Right atrium auricular region (tissue), 2 donors: ENCODE measurements at regions not wholly inside any gene's neighbourhood (a gene's known extent, or its start where the extent isn't known, plus 50 kb on each side); places are given as distances from the start of the nearest gene placed in this dataset.

Source experiments
- DNase-seq: peaks from one replicate; pipeline ENCODE4 v3.0.0-alpha.2; 2019; ENCODE audit warnings: low spot score
- H3K27ac ChIP-seq, 2 donors: fragments of 200-600 bp; sonication (generic); 1 replicate in 1 of 2; 2 replicates in 1 of 2; pipeline ENCODE4 v1.5.1; 2016 to 2019
- H3K27me3 ChIP-seq, 2 donors: fragments of 200-600 bp; sonication (generic); one replicate each; pipeline versions ENCODE4 v1.5.1 to v1.6.0; 2017 to 2019
- H3K36me3 ChIP-seq: fragments of 200-600 bp; sonication (generic); one replicate; pipeline ENCODE4 v1.5.1; 2016
- H3K4me1 ChIP-seq, 2 donors: fragments of 200-600 bp; sonication (generic); one replicate each; pipeline versions ENCODE4 v1.5.1 to v1.6.0; 2017 to 2019
- H3K4me3 ChIP-seq, 2 donors: fragments of 200-600 bp; sonication (generic); 1 replicate in 1 of 2; 2 replicates in 1 of 2; pipeline ENCODE4 v1.5.1; 2017 to 2019; ENCODE audit warnings: mild to moderate bottlenecking in 1 of 2, moderate library complexity in 1 of 2
- H3K9me3 ChIP-seq, 2 donors: fragments of 200-600 bp; sonication (generic); one replicate each; pipeline ENCODE4 v1.5.1; 2019
- CTCF ChIP-seq, 2 donors: fragments of 200-600 bp; sonication (generic); IDR thresholded peaks; one replicate each; pipeline ENCODE4 v1.5.1; 2019; ENCODE audit warnings: antibody characterized with exemption in 2 of 2

- no peaks in the 10 kb centered on the region for H3K27me3 ChIP-seq
- no peaks in the 10 kb centered on the region for H3K4me1 ChIP-seq
- no peak for DNase-seq
- no peak overlapping the region for H3K4me3 ChIP-seq
- no peaks in the 10 kb centered on the region for H3K36me3 ChIP-seq
- no peak for TF ChIP-seq CTCF (IDR thresholded peaks at IDR 0.05)
- H3K9me3 ChIP-seq: no peaks in the 10 kb centered on the region
- H3K27ac ChIP-seq: no peak overlapping the region
Observed at GRCh38 chr9:79977510-79978197, 405.9 kb downstream of the TLE4 start.

- DNase-seq: no peak
Observed at GRCh38 chr9:79977074-79977435, 405.3 kb downstream of the TLE4 start.

GRCh38 chr9:79976257-79977073 lies 404.7 kb downstream of the TLE4 start:
- H3K27me3 ChIP-seq: no peaks in the 10 kb centered on the region
- DNase-seq: no peak
- no peaks in the 10 kb centered on the region for H3K9me3 ChIP-seq
- H3K27ac ChIP-seq: no peak overlapping the region
- TF ChIP-seq CTCF (IDR thresholded peaks at IDR 0.05): no peak
- H3K4me1 ChIP-seq: no peaks in the 10 kb centered on the region
- no peak overlapping the region for H3K4me3 ChIP-seq
- no peaks in the 10 kb centered on the region for H3K36me3 ChIP-seq

More at GRCh38 chr9:79977074-79977435, 405.3 kb downstream of the TLE4 start:
- no peaks in the 10 kb centered on the region for H3K4me1 ChIP-seq
- H3K27ac ChIP-seq: no peak overlapping the region
- H3K9me3 ChIP-seq: no peaks in the 10 kb centered on the region
- H3K4me3 ChIP-seq: no peak overlapping the region
- no peaks in the 10 kb centered on the region for H3K27me3 ChIP-seq
- no peaks in the 10 kb centered on the region for H3K36me3 ChIP-seq
- no peak for TF ChIP-seq CTCF (IDR thresholded peaks at IDR 0.05)

GRCh38 chr9:79975621-79976256 lies 404.0 kb downstream of the TLE4 start:
- TF ChIP-seq CTCF (IDR thresholded peaks at IDR 0.05): no peak
- Histone ChIP-seq H3K4me3 (no peak overlapping the region), H3K27me3 (no peaks in the 10 kb centered on the region), H3K4me1 (no peaks in the 10 kb centered on the region), H3K9me3 (no peaks in the 10 kb centered on the region), H3K27ac (no peak overlapping the region), H3K36me3 (no peaks in the 10 kb centered on the region)
- no peak for DNase-seq

GRCh38 chr9:79974806-79975422 lies 403.1 kb downstream of the TLE4 start:
- no peaks in the 10 kb centered on the region for H3K36me3 ChIP-seq
- no peak for DNase-seq
- H3K4me1 ChIP-seq: no peaks in the 10 kb centered on the region
- no peaks in the 10 kb centered on the region for H3K9me3 ChIP-seq
- H3K27me3 ChIP-seq: no peaks in the 10 kb centered on the region
- H3K4me3 ChIP-seq: no peak overlapping the region
- no peak overlapping the region for H3K27ac ChIP-seq
- no peak for TF ChIP-seq CTCF (IDR thresholded peaks at IDR 0.05)
